Panc1 (cell line): ENCODE measurements at regions not wholly inside any gene's neighbourhood (a gene's known extent, or its start where the extent isn't known, plus 50 kb on each side); places are given as distances from the start of the nearest gene placed in this dataset.

Source experiments
- ATAC-seq: fragments of 200-7000 bp; cut with Tn5 transposase; 2 replicates; pipeline ENCODE4 v1.9.1; 2020; ENCODE audit warnings: mild to moderate bottlenecking, moderate library complexity
- BruUV-seq: library from RNA; stranded (reverse); fragments of 400-500 nt; replicated peaks from 2 replicates; lab custom pipeline; 2021; lab: Mats Ljungman, UMichigan
- CTCF ChIA-PET: fragments of 300-600 bp; sonication (Branson Sonifier 250); formaldehyde crosslinking; loops from one replicate; lab custom pipeline; 2022; ENCODE audit warnings: antibody characterized with exemption; lab: Charles Lee
- POLR2A ChIA-PET: fragments of 300-600 bp; sonication (Branson Sonifier 250); formaldehyde crosslinking; loops from one replicate; lab custom pipeline; 2022; ENCODE audit warnings: antibody characterized with exemption; lab: Charles Lee
- DNase-seq: peaks from one replicate; pipeline ENCODE4 v3.0.0-alpha.2; 2010; ENCODE audit warnings: low read depth, low spot score
- H3K27ac ChIP-seq: 2 replicates; pipeline ENCODE4 v1.5.1; 2011; ENCODE audit warnings: mild to moderate bottlenecking, low read length, inconsistent platforms
- H3K27me3 ChIP-seq: fragments of 200-500 bp; sonication (Bioruptor generic); 2 replicates; pipeline ENCODE4 v1.6.0; 2014; ENCODE audit warnings: low read length, inconsistent platforms; ENCODE audit not compliant: control insufficient read depth, insufficient read depth
- H3K36me3 ChIP-seq: fragments of 200-500 bp; sonication (Bioruptor generic); 2 replicates; pipeline ENCODE4 v1.5.1; 2014; ENCODE audit warnings: inconsistent platforms, mild to moderate bottlenecking, low read length, moderate library complexity; ENCODE audit not compliant: control insufficient read depth, insufficient read depth
- H3K4me1 ChIP-seq: 2 replicates; pipeline ENCODE4 v1.5.1; 2011; ENCODE audit warnings: inconsistent platforms, mild to moderate bottlenecking, low read length, moderate library complexity; ENCODE audit not compliant: control insufficient read depth, insufficient read depth
- H3K4me3 ChIP-seq, 2 experiments: 2 replicates each; pipeline ENCODE4 v1.5.1; 2011 to 2012; ENCODE audit warnings: low read depth in 2 of 2, low read length in 2 of 2, mild to moderate bottlenecking in 2 of 2, inconsistent platforms in 1 of 2, moderate library complexity in 1 of 2
- H3K9me3 ChIP-seq: fragments of 200-500 bp; sonication (Bioruptor generic); 2 replicates; pipeline ENCODE4 v1.5.1; 2014; ENCODE audit warnings: low read depth, mild to moderate bottlenecking, inconsistent platforms, low read length, moderate library complexity; ENCODE audit not compliant: control insufficient read depth, insufficient read depth
- POLR2AphosphoS5 ChIP-seq: IDR thresholded peaks from 2 replicates; pipeline ENCODE4 v1.6.1; 2012; ENCODE audit warnings: mild to moderate bottlenecking, low read depth, low read length, moderate library complexity
- SIN3A ChIP-seq: IDR thresholded peaks from 2 replicates; pipeline ENCODE4 v1.6.1; 2012; ENCODE audit warnings: low read depth, mild to moderate bottlenecking, low read length, moderate library complexity, borderline replicate concordance; ENCODE audit not compliant: insufficient read depth
- TCF7L2 ChIP-seq: IDR thresholded peaks from 2 replicates; pipeline ENCODE4 v1.6.1; 2011; ENCODE audit warnings: mild to moderate bottlenecking, low read depth, low read length, inconsistent platforms
- in situ Hi-C: cut with HindIII; loops from 2 replicates; pipeline ENCODE4 v1.10.0; 2016; ENCODE audit warnings: low sequenced_read_pairs, low pct_unique_long_range_greater_than_20kb
- intact Hi-C: fragments of 100-400 bp; cut with micrococcal nuclease; formaldehyde crosslinking; loops from one replicate; pipeline ENCODE4 v1.10.0; 2022; ENCODE audit not compliant: unreplicated experiment
- TF ChIP-seq, protein P1 (sequence below): fragments of 450-650 bp; IDR thresholded peaks from 2 replicates; pipeline ENCODE4 v1.5.1; 2017; ENCODE audit warnings: mild to moderate bottlenecking
- TF ChIP-seq, protein P2 (sequence below), 2 experiments: IDR thresholded peaks; 2 replicates each; pipeline ENCODE4 v1.6.1; 2011 to 2012; ENCODE audit warnings: low read depth in 2 of 2, control low read depth in 1 of 2, low read length in 1 of 2, mild to moderate bottlenecking in 1 of 2, moderate library complexity in 1 of 2; ENCODE audit not compliant: insufficient read depth in 1 of 2

DNA sequence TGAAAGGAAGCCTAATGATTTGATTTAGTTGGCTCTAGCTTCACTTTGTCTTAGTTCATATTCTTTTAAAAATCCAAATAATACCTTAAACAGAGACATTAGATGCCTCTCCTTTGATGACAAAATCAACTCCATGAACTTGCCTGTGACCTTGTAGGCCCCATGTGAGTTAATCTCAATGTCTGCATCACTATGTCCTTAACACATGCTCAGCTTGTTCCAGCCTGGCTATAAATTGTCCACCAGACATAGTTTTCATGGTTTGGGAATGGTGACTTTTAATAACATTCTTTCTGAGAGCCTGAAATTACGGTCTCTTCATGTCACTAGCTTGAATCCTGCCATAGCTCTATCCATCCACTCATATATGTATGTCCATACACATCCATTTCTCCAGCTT lies 656.3 kb upstream of the IGFBP3 start:
- no peaks in the 10 kb centered on the region for H3K27me3 ChIP-seq
- no peaks in the 10 kb centered on the region for H3K36me3 ChIP-seq
- no peak for DNase-seq
- H3K4me1 ChIP-seq = no peaks in the 10 kb centered on the region
- intact Hi-C loops = no loop called here
- ChIA-PET CTCF (no interaction called here), POLR2A (interaction anchor here (0.8 kb wide), 1 partner anchor 123 kb away, joined by 5 read pairs; no protein-coding TSS in a partner anchor)
- H3K4me3 ChIP-seq = no peak overlapping the region
- in situ Hi-C loops = no loop called here
- H3K9me3 ChIP-seq = no peaks in the 10 kb centered on the region
- BruUV-seq = no TSS peak
- no peak for ATAC-seq
- H3K27ac ChIP-seq = no peak overlapping the region
- TF ChIP-seq, protein P1, sequence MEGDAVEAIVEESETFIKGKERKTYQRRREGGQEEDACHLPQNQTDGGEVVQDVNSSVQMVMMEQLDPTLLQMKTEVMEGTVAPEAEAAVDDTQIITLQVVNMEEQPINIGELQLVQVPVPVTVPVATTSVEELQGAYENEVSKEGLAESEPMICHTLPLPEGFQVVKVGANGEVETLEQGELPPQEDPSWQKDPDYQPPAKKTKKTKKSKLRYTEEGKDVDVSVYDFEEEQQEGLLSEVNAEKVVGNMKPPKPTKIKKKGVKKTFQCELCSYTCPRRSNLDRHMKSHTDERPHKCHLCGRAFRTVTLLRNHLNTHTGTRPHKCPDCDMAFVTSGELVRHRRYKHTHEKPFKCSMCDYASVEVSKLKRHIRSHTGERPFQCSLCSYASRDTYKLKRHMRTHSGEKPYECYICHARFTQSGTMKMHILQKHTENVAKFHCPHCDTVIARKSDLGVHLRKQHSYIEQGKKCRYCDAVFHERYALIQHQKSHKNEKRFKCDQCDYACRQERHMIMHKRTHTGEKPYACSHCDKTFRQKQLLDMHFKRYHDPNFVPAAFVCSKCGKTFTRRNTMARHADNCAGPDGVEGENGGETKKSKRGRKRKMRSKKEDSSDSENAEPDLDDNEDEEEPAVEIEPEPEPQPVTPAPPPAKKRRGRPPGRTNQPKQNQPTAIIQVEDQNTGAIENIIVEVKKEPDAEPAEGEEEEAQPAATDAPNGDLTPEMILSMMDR = no peak
- TF ChIP-seq TCF7L2 (no peak), SIN3A (no peak), POLR2AphosphoS5 (no peak)
- TF ChIP-seq, protein P2, sequence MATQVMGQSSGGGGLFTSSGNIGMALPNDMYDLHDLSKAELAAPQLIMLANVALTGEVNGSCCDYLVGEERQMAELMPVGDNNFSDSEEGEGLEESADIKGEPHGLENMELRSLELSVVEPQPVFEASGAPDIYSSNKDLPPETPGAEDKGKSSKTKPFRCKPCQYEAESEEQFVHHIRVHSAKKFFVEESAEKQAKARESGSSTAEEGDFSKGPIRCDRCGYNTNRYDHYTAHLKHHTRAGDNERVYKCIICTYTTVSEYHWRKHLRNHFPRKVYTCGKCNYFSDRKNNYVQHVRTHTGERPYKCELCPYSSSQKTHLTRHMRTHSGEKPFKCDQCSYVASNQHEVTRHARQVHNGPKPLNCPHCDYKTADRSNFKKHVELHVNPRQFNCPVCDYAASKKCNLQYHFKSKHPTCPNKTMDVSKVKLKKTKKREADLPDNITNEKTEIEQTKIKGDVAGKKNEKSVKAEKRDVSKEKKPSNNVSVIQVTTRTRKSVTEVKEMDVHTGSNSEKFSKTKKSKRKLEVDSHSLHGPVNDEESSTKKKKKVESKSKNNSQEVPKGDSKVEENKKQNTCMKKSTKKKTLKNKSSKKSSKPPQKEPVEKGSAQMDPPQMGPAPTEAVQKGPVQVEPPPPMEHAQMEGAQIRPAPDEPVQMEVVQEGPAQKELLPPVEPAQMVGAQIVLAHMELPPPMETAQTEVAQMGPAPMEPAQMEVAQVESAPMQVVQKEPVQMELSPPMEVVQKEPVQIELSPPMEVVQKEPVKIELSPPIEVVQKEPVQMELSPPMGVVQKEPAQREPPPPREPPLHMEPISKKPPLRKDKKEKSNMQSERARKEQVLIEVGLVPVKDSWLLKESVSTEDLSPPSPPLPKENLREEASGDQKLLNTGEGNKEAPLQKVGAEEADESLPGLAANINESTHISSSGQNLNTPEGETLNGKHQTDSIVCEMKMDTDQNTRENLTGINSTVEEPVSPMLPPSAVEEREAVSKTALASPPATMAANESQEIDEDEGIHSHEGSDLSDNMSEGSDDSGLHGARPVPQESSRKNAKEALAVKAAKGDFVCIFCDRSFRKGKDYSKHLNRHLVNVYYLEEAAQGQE (IDR thresholded peaks at IDR 0.05; ENCODE audit: insufficient read depth in 1 of 2, low read depth in 2 of 2, low read length in 1 of 2) = no peak

DNA sequence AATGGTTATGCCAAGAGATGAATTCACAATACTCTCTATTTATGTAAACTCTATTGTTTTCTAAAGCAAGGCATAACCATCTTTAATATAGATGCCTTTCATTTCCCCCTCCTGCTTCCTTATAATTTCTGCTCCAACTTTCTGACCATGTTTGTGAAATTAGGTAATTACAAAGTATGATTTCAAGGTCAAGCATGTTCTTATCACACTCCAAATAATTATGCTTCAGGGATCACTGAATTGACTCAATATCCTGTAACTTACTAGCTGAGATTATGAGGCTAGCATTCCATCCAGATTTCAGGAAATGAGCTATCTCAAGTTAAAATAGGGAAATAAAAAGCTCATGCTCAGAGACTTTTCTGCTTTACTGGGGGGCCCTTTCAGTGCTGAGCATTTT lies 655.9 kb upstream of the IGFBP3 start:
- POLR2A ChIA-PET = interaction anchor here (0.8 kb wide), 1 partner anchor 123 kb away, joined by 5 read pairs; no protein-coding TSS in a partner anchor
- in situ Hi-C loops (no loop called here), intact Hi-C loops (no loop called here)
- Histone ChIP-seq H3K9me3 (no peaks in the 10 kb centered on the region), H3K4me3 (no peak overlapping the region), H3K27ac (no peak overlapping the region), H3K4me1 (no peaks in the 10 kb centered on the region), H3K36me3 (no peaks in the 10 kb centered on the region), H3K27me3 (no peaks in the 10 kb centered on the region)
- DNase-seq (no peak), ATAC-seq (no peak)
- TF ChIP-seq SIN3A (no peak), TCF7L2 (no peak), POLR2AphosphoS5 (no peak)
- TF ChIP-seq, protein P2 (IDR thresholded peaks at IDR 0.05; ENCODE audit: insufficient read depth in 1 of 2, low read depth in 2 of 2, low read length in 1 of 2) = no peak
- TF ChIP-seq, protein P1 = no peak
- no TSS peak for BruUV-seq
- CTCF ChIA-PET = no interaction called here
